CD4-positive, alpha-beta T cell treated with Interleukin-17A for 1 hour (primary cell): ENCODE measurements at regions not wholly inside any gene's neighbourhood (a gene's known extent, or its start where the extent isn't known, plus 50 kb on each side); places are given as distances from the start of the nearest gene placed in this dataset.
A peak's percentile ranks its signal among the peaks of the same experiment; 100 is the strongest.
"Not testable (repeated sequence)": the region's sequence is repeated elsewhere in the genome, so short reads cannot be mapped to it uniquely, and the experiment has no call there.

Experiments used
- DNase-seq: peaks from one replicate; pipeline ENCODE4 v3.0.0-alpha.2; 2020

GRCh38 chr6:10101551-10102252 lies 313.2 kb downstream of the TFAP2A start:
- no peak for DNase-seq

- no peak for DNase-seq
Measured at GRCh38 chr6:10099529-10100140, 315.2 kb downstream of the TFAP2A start.

GRCh38 chr6:10098756-10099528 lies 315.9 kb downstream of the TFAP2A start:
- no peak for DNase-seq

GRCh38 chr6:10093282-10093681 lies 321.6 kb downstream of the TFAP2A start:
- DNase-seq = no peak

- DNase-seq = no peak
Measured at GRCh38 chr6:10084111-10084986, 330.5 kb downstream of the TFAP2A start.

GRCh38 chr6:10082385-10082784 lies 332.5 kb downstream of the TFAP2A start:
- peak; percentile 3 for DNase-seq

- DNase-seq = no peak
Measured at GRCh38 chr6:10081957-10082356, 332.9 kb downstream of the TFAP2A start.

- no peak for DNase-seq
Measured at GRCh38 chr6:10081075-10081474, 333.8 kb downstream of the TFAP2A start.

- DNase-seq = no peak
Measured at GRCh38 chr6:10080561-10080960, 334.3 kb downstream of the TFAP2A start.

- DNase-seq = no peak
Measured at GRCh38 chr6:10078581-10078980, 336.3 kb downstream of the TFAP2A start.

GRCh38 chr6:10074726-10075125 lies 340.1 kb downstream of the TFAP2A start:
- DNase-seq = not testable (repeated sequence)

- DNase-seq = no peak
Measured at GRCh38 chr6:10073341-10073740, 341.5 kb downstream of the TFAP2A start.

GRCh38 chr6:10071631-10072220 lies 343.1 kb downstream of the TFAP2A start:
- DNase-seq = no peak

- DNase-seq = no peak
Measured at GRCh38 chr6:10060004-10060403, 354.9 kb downstream of the TFAP2A start.

GRCh38 chr6:10054672-10055071 lies 360.2 kb downstream of the TFAP2A start:
- DNase-seq = no peak

GRCh38 chr6:10051283-10051682 lies 363.6 kb downstream of the TFAP2A start:
- no peak for DNase-seq

- no peak for DNase-seq
Measured at GRCh38 chr6:10048370-10049297, 366.2 kb downstream of the TFAP2A start.

- DNase-seq = no peak
Measured at GRCh38 chr6:10042280-10042679, 372.6 kb downstream of the TFAP2A start.

GRCh38 chr6:10033223-10033829 lies 381.5 kb downstream of the TFAP2A start:
- DNase-seq = no peak

- no peak for DNase-seq
Measured at GRCh38 chr6:10031617-10032016, 383.3 kb downstream of the TFAP2A start.
